B cell (primary cell): ENCODE measurements at regions not wholly inside any gene's neighbourhood (a gene's known extent, or its start where the extent isn't known, plus 50 kb on each side); places are given as distances from the start of the nearest gene placed in this dataset.

Experiments
- EZH2 ChIP-seq: IDR thresholded peaks from 2 replicates; pipeline ENCODE4 v1.6.1; 2012; ENCODE audit warnings: borderline replicate concordance, low read depth, mild to moderate bottlenecking, moderate library complexity, low read length; ENCODE audit not compliant: insufficient read depth, poor library complexity, severe bottlenecking
- TF ChIP-seq, protein P1 (sequence below): fragments of 200-600 bp; IDR thresholded peaks from one replicate; pipeline ENCODE4 v1.8.0; 2022; ENCODE audit warnings: antibody characterized with exemption, mild to moderate bottlenecking

DNA sequence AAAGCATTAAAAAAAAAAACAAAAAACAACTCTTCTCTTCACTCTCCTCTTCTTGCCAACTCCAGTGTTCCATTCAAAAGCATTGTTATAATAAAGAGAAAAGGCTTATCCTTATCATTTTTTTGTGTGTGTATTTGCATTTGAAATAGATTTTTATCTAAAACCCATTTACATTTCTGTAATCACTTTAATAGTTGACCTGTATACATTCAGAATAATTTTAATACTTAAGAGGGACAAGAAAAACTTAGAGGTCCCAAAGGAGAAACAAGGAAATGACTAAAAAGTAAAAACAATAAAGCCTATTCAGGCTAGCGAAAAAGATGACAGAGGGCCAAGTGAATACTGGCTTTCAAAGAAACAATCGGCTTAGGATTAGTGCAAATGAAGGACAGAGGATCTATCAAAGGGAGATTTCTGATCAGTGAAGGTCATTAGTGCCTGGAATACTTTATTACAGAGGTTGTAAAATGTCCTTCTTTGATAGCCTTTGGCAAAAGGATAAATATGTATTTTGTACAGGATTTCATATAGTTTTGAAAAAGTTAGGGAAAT, 808.3 kb downstream of the RPA4 start:
- TF ChIP-seq, protein P1, sequence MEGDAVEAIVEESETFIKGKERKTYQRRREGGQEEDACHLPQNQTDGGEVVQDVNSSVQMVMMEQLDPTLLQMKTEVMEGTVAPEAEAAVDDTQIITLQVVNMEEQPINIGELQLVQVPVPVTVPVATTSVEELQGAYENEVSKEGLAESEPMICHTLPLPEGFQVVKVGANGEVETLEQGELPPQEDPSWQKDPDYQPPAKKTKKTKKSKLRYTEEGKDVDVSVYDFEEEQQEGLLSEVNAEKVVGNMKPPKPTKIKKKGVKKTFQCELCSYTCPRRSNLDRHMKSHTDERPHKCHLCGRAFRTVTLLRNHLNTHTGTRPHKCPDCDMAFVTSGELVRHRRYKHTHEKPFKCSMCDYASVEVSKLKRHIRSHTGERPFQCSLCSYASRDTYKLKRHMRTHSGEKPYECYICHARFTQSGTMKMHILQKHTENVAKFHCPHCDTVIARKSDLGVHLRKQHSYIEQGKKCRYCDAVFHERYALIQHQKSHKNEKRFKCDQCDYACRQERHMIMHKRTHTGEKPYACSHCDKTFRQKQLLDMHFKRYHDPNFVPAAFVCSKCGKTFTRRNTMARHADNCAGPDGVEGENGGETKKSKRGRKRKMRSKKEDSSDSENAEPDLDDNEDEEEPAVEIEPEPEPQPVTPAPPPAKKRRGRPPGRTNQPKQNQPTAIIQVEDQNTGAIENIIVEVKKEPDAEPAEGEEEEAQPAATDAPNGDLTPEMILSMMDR = no peak
- no peak for TF ChIP-seq EZH2
